GM10248 (cell line): ENCODE measurements at regions not wholly inside any gene's neighbourhood (a gene's known extent, or its start where the extent isn't known, plus 50 kb on each side); places are given as distances from the start of the nearest gene placed in this dataset.

Source experiments
- CTCF ChIA-PET: fragments of 300-600 bp; sonication (Branson Sonifier 250); formaldehyde crosslinking; extraction: SDS; loops from one replicate; lab custom pipeline; 2021; ENCODE audit warnings: antibody characterized with exemption; lab: Yijun Ruan, JAX
- POLR2A ChIA-PET: fragments of 350-650 bp; sonication (Branson Sonifier 250); formaldehyde crosslinking; extraction: SDS; loops from one replicate; lab custom pipeline; 2020; ENCODE audit warnings: antibody characterized with exemption; lab: Yijun Ruan, JAX
- DNase-seq: peaks from one replicate; pipeline ENCODE4 v3.0.0; 2012; ENCODE audit errors: extremely low spot score
- CTCF ChIP-seq: IDR thresholded peaks from 2 replicates; pipeline ENCODE4 v1.5.1; 2012; ENCODE audit warnings: mild to moderate bottlenecking, low read depth; ENCODE audit errors: extremely low read depth, missing control alignments, control extremely low read depth

GRCh38 chr7:109127145-109127544, 557.5 kb downstream of the DNAJB9 start:
- TF ChIP-seq CTCF, result no peak
- ChIA-PET POLR2A (no interaction called here), CTCF (interaction anchor here (1.3 kb wide), 1 partner anchor 18 kb away, joined by 3 read pairs; no protein-coding TSS in a partner anchor)
- no peak for DNase-seq

- CTCF ChIA-PET, result no interaction called here
- no peak for DNase-seq
- TF ChIP-seq CTCF, result no peak
- POLR2A ChIA-PET, result no interaction called here
Observed at GRCh38 chr7:109131141-109131540, 561.5 kb downstream of the DNAJB9 start.

GRCh38 chr7:109136893-109137292, 567.2 kb downstream of the DNAJB9 start:
- no peak for DNase-seq
- CTCF ChIA-PET, result interaction anchor here (1.0 to 1.6 kb wide), 2 partner anchors 9 kb away, joined by 3 to 5 read pairs; no protein-coding TSS in a partner anchor
- TF ChIP-seq CTCF, result no peak
- POLR2A ChIA-PET, result no interaction called here

GRCh38 chr7:109154748-109155147, 585.1 kb downstream of the DNAJB9 start:
- ChIA-PET CTCF (interaction anchor here (1.1 kb wide), 1 partner anchor 12 kb away, joined by 3 read pairs; no protein-coding TSS in a partner anchor), POLR2A (no interaction called here)
- DNase-seq, result no peak
- TF ChIP-seq CTCF, result no peak

- POLR2A ChIA-PET, result no interaction called here
- TF ChIP-seq CTCF, result no peak
- CTCF ChIA-PET, result interaction anchor here (1.1 to 2.0 kb wide), 2 partner anchors 9 to 11 kb away, joined by 3 to 4 read pairs; no protein-coding TSS in a partner anchor
- no peak for DNase-seq
Observed at GRCh38 chr7:109158246-109158645, 588.6 kb downstream of the DNAJB9 start.

- no peak for TF ChIP-seq CTCF
- DNase-seq, result no peak
- ChIA-PET CTCF (interaction anchor here (1.5 kb wide), 1 partner anchor 9 kb away, joined by 3 read pairs; no protein-coding TSS in a partner anchor), POLR2A (no interaction called here)
Observed at GRCh38 chr7:109176661-109177060, 607.0 kb downstream of the DNAJB9 start.

- POLR2A ChIA-PET, result no interaction called here
- no peak for TF ChIP-seq CTCF
- CTCF ChIA-PET, result interaction anchor here (1.0 to 1.8 kb wide), 2 partner anchors 15 to 52 kb away, joined by 4 to 5 read pairs; no protein-coding TSS in a partner anchor
- DNase-seq, result no peak
Observed at GRCh38 chr7:109178342-109178741, 608.7 kb downstream of the DNAJB9 start.
